ENCODE measurements at regions not wholly inside any gene's neighbourhood (a gene's known extent, or its start where the extent isn't known, plus 50 kb on each side); places are given as distances from the start of the nearest gene placed in this dataset.
A peak's percentile ranks its signal among the peaks of the same experiment; 100 is the strongest.

DNA sequence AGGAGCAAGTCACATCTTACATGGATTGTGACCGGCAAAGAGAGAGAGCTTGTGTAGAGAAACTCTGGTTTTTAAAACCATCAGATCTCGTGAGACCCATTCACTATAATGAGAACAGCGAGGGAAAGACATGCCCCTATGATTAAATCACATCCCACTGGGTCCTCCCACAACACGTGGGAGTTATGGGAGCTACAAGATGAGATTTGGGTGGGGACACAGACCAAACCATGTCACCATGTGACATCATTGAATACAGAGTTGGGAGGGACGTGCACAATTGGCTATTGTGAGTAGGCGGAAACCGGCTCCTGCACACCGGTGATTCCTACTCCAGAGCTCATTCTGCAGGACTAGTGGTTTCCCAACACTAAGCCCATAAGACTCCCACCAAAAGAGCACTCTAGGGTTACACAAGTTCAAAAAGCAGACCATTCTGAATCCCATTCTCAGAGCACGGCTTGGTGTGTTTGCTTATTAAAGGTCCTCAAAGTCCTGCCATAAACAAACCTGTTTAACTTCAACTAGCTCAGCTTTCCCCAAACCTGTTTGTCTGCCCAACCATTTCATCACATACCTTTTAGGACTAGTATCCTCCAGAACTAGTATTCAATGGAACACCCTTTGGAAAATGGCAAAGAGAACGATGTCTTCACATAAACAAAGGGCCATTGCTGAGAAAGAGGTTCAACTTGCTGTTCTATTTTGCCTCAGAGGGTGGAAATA lies 167.6 kb downstream of the TLE3 start:
- no peak overlapping the region for H3K4me3 ChIP-seq (ENCODE audit: insufficient read depth in 1 of 2, low read depth in 1 of 2, low read length in 2 of 2)
- no peak for DNase-seq
- no peak overlapping the region for H2BK120ac ChIP-seq (ENCODE audit: low read depth, low read length)
- no peak overlapping the region for H3K4ac ChIP-seq (ENCODE audit: low read depth in 1 of 2, low read length in 2 of 2)
- no peak overlapping the region for H3K18ac ChIP-seq (ENCODE audit: low read depth in 1 of 2, low read length in 2 of 2)
- H3K4me1 ChIP-seq (ENCODE audit: control insufficient read depth, insufficient read depth, low read depth, low read length) = no peaks in the 10 kb centered on the region
- no peak overlapping the region for H2AFZ ChIP-seq (ENCODE audit: low read depth, low read length)
- H4K8ac ChIP-seq (ENCODE audit: low read length) = no peak overlapping the region
- no peak overlapping the region for H2BK5ac ChIP-seq (ENCODE audit: low read depth, low read length, poor library complexity, severe bottlenecking)
- no peak overlapping the region for H3K23ac ChIP-seq (ENCODE audit: low read length in 2 of 2)
- H4K91ac ChIP-seq (ENCODE audit: low read length) = no peak overlapping the region
- no peaks in the 10 kb centered on the region for H3K36me3 ChIP-seq (ENCODE audit: control insufficient read depth in 1 of 2, insufficient read depth in 2 of 2, low read depth in 1 of 2, low read length in 2 of 2)
- no peak overlapping the region for H3K4me2 ChIP-seq (ENCODE audit: low read length, poor library complexity, severe bottlenecking)
- no peak overlapping the region for H2BK15ac ChIP-seq (ENCODE audit: low read depth, poor library complexity, severe bottlenecking)
- peaks cover 38 to 45% of the 10 kb centered on the region in 2 experiments for H3K27me3 ChIP-seq (ENCODE audit: control insufficient read depth in 1 of 2, insufficient read depth in 1 of 2, low read length in 2 of 2)
- H2AK5ac ChIP-seq (ENCODE audit: low read length, severe bottlenecking) = no peak overlapping the region
- H3K9ac ChIP-seq (ENCODE audit: low read length) = no peak overlapping the region
- H3K14ac ChIP-seq (ENCODE audit: low read length in 2 of 2) = no peak overlapping the region
- 87% methylated on average over 10 of the region's 10 CpGs for WGBS
- H3K79me1 ChIP-seq (replicated peaks; ENCODE audit: low read length, poor library complexity, severe bottlenecking) = no peaks in the 10 kb centered on the region
- peaks cover 55% of the 10 kb centered on the region for H3K9me3 ChIP-seq (ENCODE audit: control insufficient read depth, low read length)
- no peak overlapping the region for H2BK12ac ChIP-seq (ENCODE audit: low read length in 2 of 2)
- H3K27ac ChIP-seq (ENCODE audit: low read length, poor library complexity, severe bottlenecking) = no peak overlapping the region

DNA sequence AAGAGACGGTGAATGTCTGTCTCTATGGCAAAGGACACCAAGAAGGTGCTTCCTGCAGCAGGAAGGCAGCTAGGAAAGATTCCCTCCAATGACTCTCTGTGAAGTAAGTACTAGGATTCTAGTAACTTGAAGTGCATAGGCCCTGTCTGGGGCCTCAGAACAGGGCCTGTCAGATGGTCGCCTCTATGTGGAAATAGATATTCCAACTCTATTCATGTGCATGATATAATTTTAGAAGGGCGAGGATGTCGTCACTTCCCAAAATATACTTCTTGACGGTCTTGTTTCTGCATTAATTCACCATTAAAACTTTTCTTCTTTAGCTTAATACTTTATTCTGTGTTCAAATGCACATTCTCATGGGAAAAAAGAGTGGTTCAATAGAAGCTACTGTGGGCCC lies 167.0 kb downstream of the TLE3 start:
- Histone ChIP-seq H2AK5ac (ENCODE audit: low read length, severe bottlenecking) (no peak overlapping the region), H3K27ac (ENCODE audit: low read length, poor library complexity, severe bottlenecking) (no peak overlapping the region), H3K36me3 (ENCODE audit: control insufficient read depth in 1 of 2, insufficient read depth in 2 of 2, low read depth in 1 of 2, low read length in 2 of 2) (no peaks in the 10 kb centered on the region), H3K79me1 (replicated peaks; ENCODE audit: low read length, poor library complexity, severe bottlenecking) (no peaks in the 10 kb centered on the region), H3K27me3 (ENCODE audit: control insufficient read depth in 1 of 2, insufficient read depth in 1 of 2, low read length in 2 of 2) (peaks cover 40 to 46% of the 10 kb centered on the region in 2 experiments), H4K8ac (ENCODE audit: low read length) (no peak overlapping the region), H3K9me3 (ENCODE audit: control insufficient read depth, low read length) (peaks cover 55% of the 10 kb centered on the region), H3K4ac (ENCODE audit: low read depth in 1 of 2, low read length in 2 of 2) (no peak overlapping the region), H3K4me1 (ENCODE audit: control insufficient read depth, insufficient read depth, low read depth, low read length) (no peaks in the 10 kb centered on the region), H3K18ac (ENCODE audit: low read depth in 1 of 2, low read length in 2 of 2) (no peak overlapping the region), H2BK5ac (ENCODE audit: low read depth, low read length, poor library complexity, severe bottlenecking) (no peak overlapping the region), H3K9ac (ENCODE audit: low read length) (no peak overlapping the region), H3K14ac (ENCODE audit: low read length in 2 of 2) (no peak overlapping the region), H2AFZ (ENCODE audit: low read depth, low read length) (no peak overlapping the region), H4K91ac (ENCODE audit: low read length) (no peak overlapping the region), H2BK15ac (ENCODE audit: low read depth, poor library complexity, severe bottlenecking) (no peak overlapping the region), H3K4me3 (ENCODE audit: insufficient read depth in 1 of 2, low read depth in 1 of 2, low read length in 2 of 2) (no peak overlapping the region), H2BK120ac (ENCODE audit: low read depth, low read length) (no peak overlapping the region), H3K23ac (ENCODE audit: low read length in 2 of 2) (no peak overlapping the region), H2BK12ac (ENCODE audit: low read length in 2 of 2) (no peak overlapping the region), H3K4me2 (ENCODE audit: low read length, poor library complexity, severe bottlenecking) (no peak overlapping the region)
- WGBS = 100% methylated on average over 3 of the region's 5 CpGs
- no peak for DNase-seq

DNA sequence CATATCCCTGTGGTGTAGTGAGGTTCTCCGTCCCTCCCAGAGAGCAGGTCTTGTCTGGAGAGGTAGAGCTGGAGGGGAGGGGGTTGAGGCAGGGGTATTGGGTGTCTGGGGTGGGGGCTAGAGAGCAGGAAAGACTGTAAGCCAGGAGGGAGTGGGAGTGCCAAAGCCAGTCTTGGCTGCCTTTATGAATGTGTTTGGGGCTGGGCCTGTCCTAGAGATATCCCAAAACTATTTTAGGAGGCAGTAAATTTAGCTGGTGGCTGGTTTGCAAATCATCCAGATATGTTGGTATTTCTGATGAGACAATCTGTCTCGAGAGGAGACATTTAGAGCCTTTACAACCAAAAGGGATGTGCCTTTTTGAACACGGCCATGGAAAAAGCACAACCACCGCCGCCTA lies 166.6 kb downstream of the TLE3 start:
- Histone ChIP-seq H2AK5ac (ENCODE audit: low read length, severe bottlenecking) (no peak overlapping the region), H3K27me3 (ENCODE audit: control insufficient read depth in 1 of 2, insufficient read depth in 1 of 2, low read length in 2 of 2) (peaks cover 40 to 46% of the 10 kb centered on the region in 2 experiments)

DNA sequence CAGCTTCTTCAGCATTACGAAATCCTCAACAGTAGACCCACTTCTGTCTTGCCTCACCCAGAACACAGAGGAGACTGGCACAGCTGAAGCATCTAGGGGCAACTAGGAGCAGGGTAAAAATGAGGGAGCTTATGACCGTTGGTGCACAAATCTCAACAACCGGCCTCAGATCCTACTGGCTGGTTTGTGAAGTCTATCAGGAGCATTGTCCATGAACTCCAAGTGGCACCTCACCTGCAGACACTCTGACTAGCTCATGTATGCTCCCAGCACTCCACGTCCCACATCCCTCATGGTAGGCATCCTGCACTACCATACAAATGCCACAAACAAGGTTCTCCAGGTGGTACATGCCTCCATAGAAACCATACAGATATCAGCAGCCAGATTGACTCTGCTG lies 163.1 kb downstream of the TLE3 start:
- no peak overlapping the region for H2BK15ac ChIP-seq (ENCODE audit: low read depth, poor library complexity, severe bottlenecking)
- H3K4me3 ChIP-seq (ENCODE audit: insufficient read depth in 1 of 2, low read depth in 1 of 2, low read length in 2 of 2) = peak overlapping the region in 1 of 2 experiments; percentile 20
- H4K8ac ChIP-seq (ENCODE audit: low read length) = no peak overlapping the region
- peaks cover 42 to 46% of the 10 kb centered on the region in 2 experiments for H3K27me3 ChIP-seq (ENCODE audit: control insufficient read depth in 1 of 2, insufficient read depth in 1 of 2, low read length in 2 of 2)
- no peak overlapping the region for H2BK120ac ChIP-seq (ENCODE audit: low read depth, low read length)
- no peak overlapping the region for H2BK12ac ChIP-seq (ENCODE audit: low read length in 2 of 2)
- no peak overlapping the region for H2AFZ ChIP-seq (ENCODE audit: low read depth, low read length)
- H3K18ac ChIP-seq (ENCODE audit: low read depth in 1 of 2, low read length in 2 of 2) = no peak overlapping the region
- peaks cover 39% of the 10 kb centered on the region for H3K9me3 ChIP-seq (ENCODE audit: control insufficient read depth, low read length)
- H3K79me1 ChIP-seq (replicated peaks; ENCODE audit: low read length, poor library complexity, severe bottlenecking) = no peaks in the 10 kb centered on the region
- no peak overlapping the region for H2AK5ac ChIP-seq (ENCODE audit: low read length, severe bottlenecking)
- H3K9ac ChIP-seq (ENCODE audit: low read length) = no peak overlapping the region
- no peak overlapping the region for H3K23ac ChIP-seq (ENCODE audit: low read length in 2 of 2)
- no peak for DNase-seq
- H2BK5ac ChIP-seq (ENCODE audit: low read depth, low read length, poor library complexity, severe bottlenecking) = no peak overlapping the region
- WGBS = 75% methylated on average over 4 of the region's 4 CpGs
- H3K4me1 ChIP-seq (ENCODE audit: control insufficient read depth, insufficient read depth, low read depth, low read length) = peaks cover 1% of the 10 kb centered on the region
- H3K14ac ChIP-seq (ENCODE audit: low read length in 2 of 2) = no peak overlapping the region
- no peak overlapping the region for H3K4me2 ChIP-seq (ENCODE audit: low read length, poor library complexity, severe bottlenecking)
- H3K27ac ChIP-seq (ENCODE audit: low read length, poor library complexity, severe bottlenecking) = no peak overlapping the region
- H3K36me3 ChIP-seq (ENCODE audit: control insufficient read depth in 1 of 2, insufficient read depth in 2 of 2, low read depth in 1 of 2, low read length in 2 of 2) = no peaks in the 10 kb centered on the region
- no peak overlapping the region for H4K91ac ChIP-seq (ENCODE audit: low read length)
- no peak overlapping the region for H3K4ac ChIP-seq (ENCODE audit: low read depth in 1 of 2, low read length in 2 of 2)

More for the DNA sequence above, 166.6 kb downstream of the TLE3 start:
- WGBS = 70% methylated on average over 5 of the region's 5 CpGs
- Histone ChIP-seq H3K18ac (ENCODE audit: low read depth in 1 of 2, low read length in 2 of 2) (no peak overlapping the region), H3K36me3 (ENCODE audit: control insufficient read depth in 1 of 2, insufficient read depth in 2 of 2, low read depth in 1 of 2, low read length in 2 of 2) (no peaks in the 10 kb centered on the region), H3K14ac (ENCODE audit: low read length in 2 of 2) (no peak overlapping the region), H4K8ac (ENCODE audit: low read length) (no peak overlapping the region), H3K4me1 (ENCODE audit: control insufficient read depth, insufficient read depth, low read depth, low read length) (no peaks in the 10 kb centered on the region), H3K4ac (ENCODE audit: low read depth in 1 of 2, low read length in 2 of 2) (no peak overlapping the region), H2AFZ (ENCODE audit: low read depth, low read length) (no peak overlapping the region), H3K27ac (ENCODE audit: low read length, poor library complexity, severe bottlenecking) (no peak overlapping the region), H3K4me3 (ENCODE audit: insufficient read depth in 1 of 2, low read depth in 1 of 2, low read length in 2 of 2) (no peak overlapping the region), H2BK15ac (ENCODE audit: low read depth, poor library complexity, severe bottlenecking) (no peak overlapping the region), H2BK120ac (ENCODE audit: low read depth, low read length) (no peak overlapping the region), H3K9me3 (ENCODE audit: control insufficient read depth, low read length) (peaks cover 53% of the 10 kb centered on the region), H3K9ac (ENCODE audit: low read length) (no peak overlapping the region), H3K4me2 (ENCODE audit: low read length, poor library complexity, severe bottlenecking) (no peak overlapping the region), H2BK12ac (ENCODE audit: low read length in 2 of 2) (no peak overlapping the region), H3K23ac (ENCODE audit: low read length in 2 of 2) (no peak overlapping the region), H2BK5ac (ENCODE audit: low read depth, low read length, poor library complexity, severe bottlenecking) (no peak overlapping the region), H4K91ac (ENCODE audit: low read length) (no peak overlapping the region), H3K79me1 (replicated peaks; ENCODE audit: low read length, poor library complexity, severe bottlenecking) (no peaks in the 10 kb centered on the region)
- DNase-seq = no peak
